Kidney (tissue), 13 donors: ENCODE measurements at regions not wholly inside any gene's neighbourhood (a gene's known extent, or its start where the extent isn't known, plus 50 kb on each side); places are given as distances from the start of the nearest gene placed in this dataset.

Source experiments
- DNase-seq, 5 donors: peaks; one replicate each; pipeline ENCODE4 v3.0.0-alpha.2; 2013 to 2020
- FAIRE-seq: peaks from 2 replicates; lab custom pipeline; 2012; peaks lifted over from hg19 to GRCh38; lab: Jason Lieb, UNC
- H3K27ac ChIP-seq, 2 donors: one replicate each; pipeline ENCODE4 v1.7.0; 2013; ENCODE audit warnings: low read depth in 2 of 2, low read length in 2 of 2, inconsistent platforms in 1 of 2
- H3K27me3 ChIP-seq: one replicate; pipeline ENCODE4 v1.7.1; 2013; ENCODE audit warnings: low read length, inconsistent platforms; ENCODE audit not compliant: control insufficient read depth, insufficient read depth
- H3K36me3 ChIP-seq, 3 donors: one replicate each; pipeline versions ENCODE4 v1.7.0 to v1.7.1; 2013; ENCODE audit warnings: low read length in 3 of 3, control low read depth in 1 of 3, inconsistent platforms in 1 of 3; ENCODE audit not compliant: insufficient read depth in 3 of 3, control insufficient read depth in 2 of 3
- H3K4me1 ChIP-seq, 3 donors: one replicate each; pipeline versions ENCODE4 v1.7.0 to v1.7.1; 2013; ENCODE audit warnings: low read length in 3 of 3, inconsistent platforms in 1 of 3, low read depth in 1 of 3; ENCODE audit not compliant: control insufficient read depth in 2 of 3, insufficient read depth in 2 of 3
- H3K4me3 ChIP-seq, 3 donors: one replicate each; pipeline versions ENCODE4 v1.7.0 to v1.8.1; 2013; ENCODE audit warnings: low read length in 3 of 3, control low read depth in 1 of 3, inconsistent platforms in 1 of 3
- H3K9ac ChIP-seq, 3 donors: one replicate each; pipeline versions ENCODE4 v1.7.0 to v1.7.1; 2013; ENCODE audit warnings: low read length in 3 of 3, control low read depth in 1 of 3, inconsistent platforms in 1 of 3
- H3K9me3 ChIP-seq, 3 donors: one replicate each; pipeline versions ENCODE4 v1.7.0 to v1.7.1; 2013; ENCODE audit warnings: low read length in 3 of 3, control low read depth in 1 of 3, inconsistent platforms in 1 of 3; ENCODE audit not compliant: control insufficient read depth in 2 of 3, insufficient read depth in 1 of 3
- intact Hi-C: fragments of 100-400 bp; cut with DNase I; formaldehyde crosslinking; loops from one replicate; pipeline ENCODE4 v1.11.1; 2022
- TF ChIP-seq, protein P1 (sequence below): IDR thresholded peaks from 3 replicates; pipeline ENCODE4 v1.5.1; 2012; ENCODE audit warnings: mild to moderate bottlenecking, moderate library complexity, borderline replicate concordance; ENCODE audit not compliant: insufficient read depth; ENCODE audit errors: extremely low read depth
- donor health status: control.
- donor health status: control.
- donor health status: control.
- donor health status: control.
- donor health status: control.
- donor health status: DM: yes; HTN: yes; CAD: no.
- donor health status: Normal renal cell carcinoma (clear cell type).

GRCh38 chr2:16332681-16333557 lies 332.7 kb downstream of the CYRIA start:
- Histone ChIP-seq H3K9me3 (no peaks in the 10 kb centered on the region), H3K27ac (no peak overlapping the region), H3K27me3 (no peaks in the 10 kb centered on the region), H3K4me1 (no peaks in the 10 kb centered on the region), H3K4me3 (no peak overlapping the region), H3K9ac (no peak overlapping the region), H3K36me3 (no peaks in the 10 kb centered on the region)
- intact Hi-C loops = no loop called here
- FAIRE-seq = no peak
- TF ChIP-seq, protein P1, sequence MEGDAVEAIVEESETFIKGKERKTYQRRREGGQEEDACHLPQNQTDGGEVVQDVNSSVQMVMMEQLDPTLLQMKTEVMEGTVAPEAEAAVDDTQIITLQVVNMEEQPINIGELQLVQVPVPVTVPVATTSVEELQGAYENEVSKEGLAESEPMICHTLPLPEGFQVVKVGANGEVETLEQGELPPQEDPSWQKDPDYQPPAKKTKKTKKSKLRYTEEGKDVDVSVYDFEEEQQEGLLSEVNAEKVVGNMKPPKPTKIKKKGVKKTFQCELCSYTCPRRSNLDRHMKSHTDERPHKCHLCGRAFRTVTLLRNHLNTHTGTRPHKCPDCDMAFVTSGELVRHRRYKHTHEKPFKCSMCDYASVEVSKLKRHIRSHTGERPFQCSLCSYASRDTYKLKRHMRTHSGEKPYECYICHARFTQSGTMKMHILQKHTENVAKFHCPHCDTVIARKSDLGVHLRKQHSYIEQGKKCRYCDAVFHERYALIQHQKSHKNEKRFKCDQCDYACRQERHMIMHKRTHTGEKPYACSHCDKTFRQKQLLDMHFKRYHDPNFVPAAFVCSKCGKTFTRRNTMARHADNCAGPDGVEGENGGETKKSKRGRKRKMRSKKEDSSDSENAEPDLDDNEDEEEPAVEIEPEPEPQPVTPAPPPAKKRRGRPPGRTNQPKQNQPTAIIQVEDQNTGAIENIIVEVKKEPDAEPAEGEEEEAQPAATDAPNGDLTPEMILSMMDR = no peak
- peak in 3 of 5 donors; percentile 35 to 58 (median 55) for DNase-seq

DNA sequence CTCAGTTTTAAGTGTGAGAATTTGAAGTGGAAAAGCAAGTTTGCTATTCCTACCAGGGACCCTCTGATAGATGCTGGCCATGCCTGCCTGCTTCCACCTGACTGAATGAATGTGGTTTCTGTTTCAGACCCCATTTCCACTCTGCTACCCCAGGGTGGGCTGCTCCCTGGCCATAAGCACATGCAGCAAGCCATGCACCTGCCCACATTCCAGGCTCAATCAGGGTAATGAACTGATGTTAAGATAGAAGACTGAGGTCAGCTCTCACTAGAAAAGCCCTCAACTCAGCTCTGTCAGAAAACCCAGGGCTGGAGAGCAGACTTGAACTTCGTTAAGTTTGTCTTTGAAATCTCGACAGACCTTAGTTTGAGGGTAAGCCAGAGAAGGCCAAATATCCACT lies 333.9 kb downstream of the CYRIA start:
- TF ChIP-seq, protein P1 = no peak
- Histone ChIP-seq H3K9me3 (no peaks in the 10 kb centered on the region), H3K36me3 (no peaks in the 10 kb centered on the region), H3K4me1 (no peaks in the 10 kb centered on the region), H3K27ac (no peak overlapping the region), H3K9ac (no peak overlapping the region), H3K4me3 (no peak overlapping the region), H3K27me3 (no peaks in the 10 kb centered on the region)
- FAIRE-seq (no peak), DNase-seq (peak in 4 of 5 donors; percentile 44 to 57 (median 53))
- intact Hi-C loops = no loop called here

GRCh38 chr2:16330982-16331381 lies 334.7 kb downstream of the CYRIA start:
- Histone ChIP-seq H3K27ac (no peak overlapping the region), H3K9ac (no peak overlapping the region), H3K27me3 (no peaks in the 10 kb centered on the region), H3K9me3 (no peaks in the 10 kb centered on the region), H3K36me3 (no peaks in the 10 kb centered on the region), H3K4me3 (no peak overlapping the region), H3K4me1 (no peaks in the 10 kb centered on the region)
- intact Hi-C loops = no loop called here
- TF ChIP-seq, protein P1 = no peak
- DNase-seq = no peak
- no peak for FAIRE-seq
